Umbilical cord (tissue), 1 donor: ENCODE measurements at regions not wholly inside any gene's neighbourhood (a gene's known extent, or its start where the extent isn't known, plus 50 kb on each side); places are given as distances from the start of the nearest gene placed in this dataset.

Source experiments
- DNase-seq: peaks from one replicate; pipeline ENCODE4 v3.0.0-alpha.2; 2015; ENCODE audit warnings: low spot score

DNA sequence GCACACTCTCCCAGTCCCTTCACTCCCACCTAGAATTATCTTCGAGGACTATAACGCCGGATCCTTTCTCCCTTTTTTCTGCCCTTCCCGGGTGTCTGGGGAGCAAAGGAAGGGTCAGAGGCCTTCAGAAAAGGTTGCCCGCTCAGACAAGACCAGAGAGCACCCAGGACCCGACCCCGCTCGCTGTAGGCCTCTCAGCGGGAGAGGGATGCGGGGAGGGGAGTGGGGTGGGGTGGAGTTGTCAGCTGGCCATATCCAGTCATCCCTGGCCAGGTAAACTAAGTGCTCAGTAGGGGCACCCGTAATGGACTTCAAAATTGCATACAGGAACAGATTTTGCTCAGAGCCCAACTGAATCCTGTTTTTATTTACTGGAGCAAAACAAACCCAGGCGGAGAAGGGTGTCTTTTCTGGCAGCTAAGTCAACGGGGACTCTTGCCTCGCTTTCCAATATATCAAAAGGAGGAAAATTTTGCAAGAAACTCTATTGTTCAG, 65.0 kb downstream of the NOL4 start:
- DNase-seq, result no peak

DNA sequence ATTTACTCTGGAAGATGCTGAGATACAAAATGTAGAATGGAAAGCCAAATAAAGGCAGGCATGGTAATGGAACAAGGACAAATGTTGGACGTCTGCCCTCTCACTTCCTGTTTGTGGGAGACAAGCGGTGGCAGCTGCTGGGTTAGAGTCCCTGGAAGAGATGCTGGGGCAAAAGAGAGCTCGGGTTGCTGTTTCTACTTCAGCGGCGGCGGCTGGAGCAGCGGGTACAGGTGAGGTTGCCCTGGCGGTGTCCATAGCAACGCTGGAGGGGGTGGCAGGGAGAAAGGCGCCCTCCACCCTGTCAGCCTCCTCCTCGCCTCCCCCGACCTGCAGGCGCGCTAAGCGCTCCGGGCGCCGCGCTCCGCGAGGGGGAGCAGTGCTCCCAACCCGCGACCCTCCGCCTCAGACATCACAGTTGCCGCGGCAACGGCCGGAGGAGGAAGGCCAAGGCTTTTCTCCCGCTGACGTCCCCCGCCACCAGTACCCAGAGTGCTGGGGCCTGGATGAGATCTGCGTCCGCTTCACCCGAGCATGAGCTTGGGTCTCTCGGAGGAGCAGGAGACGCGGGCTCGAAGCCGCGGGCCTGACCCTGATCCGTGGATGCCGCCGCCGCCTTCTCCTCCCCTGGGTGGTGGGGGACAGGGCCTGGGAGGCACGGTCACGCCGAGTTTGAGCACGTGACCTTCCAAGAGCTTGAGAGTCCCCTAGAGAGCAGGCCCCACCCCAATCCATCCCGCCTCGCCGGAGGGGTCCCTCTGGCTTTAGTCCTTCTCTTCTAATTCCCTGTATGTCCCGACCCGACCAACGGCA, 65.6 kb downstream of the NOL4 start:
- DNase-seq, result peak; percentile 72

DNA sequence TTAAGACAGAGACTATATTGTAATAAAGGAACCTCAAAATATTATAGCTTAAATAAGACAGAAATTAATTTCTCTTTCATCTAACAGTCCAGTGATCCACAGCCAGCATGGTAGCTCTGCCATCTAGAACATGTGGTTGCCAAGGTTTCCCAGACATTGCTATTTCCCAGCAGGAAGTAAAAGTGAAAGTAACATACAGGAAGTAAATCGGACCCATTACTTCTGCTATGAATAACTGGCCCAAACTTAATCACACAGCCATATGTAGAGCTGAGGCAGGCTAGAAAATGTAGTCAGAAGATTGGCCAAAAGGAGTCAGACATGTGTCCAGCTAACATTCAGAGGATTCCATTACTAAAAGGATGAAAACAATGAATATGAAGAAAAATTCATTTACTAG, 71.0 kb downstream of the NOL4 start:
- no peak for DNase-seq

DNA sequence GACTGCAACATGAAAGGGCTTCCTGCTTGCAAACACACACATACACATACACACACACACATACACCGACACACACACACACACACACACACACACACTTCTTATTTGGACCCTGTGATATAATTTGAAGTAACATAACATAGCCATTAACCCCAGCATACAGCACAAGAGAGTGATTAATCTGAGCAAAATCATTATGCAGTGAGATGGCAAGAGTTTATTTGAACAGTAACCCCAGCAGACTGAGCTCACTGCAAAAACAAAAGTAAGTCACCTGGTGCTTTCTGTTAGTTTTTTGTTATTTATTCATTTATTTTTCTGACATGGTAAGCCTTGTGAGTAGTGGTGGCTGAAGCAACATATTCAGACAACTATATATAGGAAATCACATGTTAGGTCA, 93.7 kb downstream of the NOL4 start:
- no peak for DNase-seq

DNA sequence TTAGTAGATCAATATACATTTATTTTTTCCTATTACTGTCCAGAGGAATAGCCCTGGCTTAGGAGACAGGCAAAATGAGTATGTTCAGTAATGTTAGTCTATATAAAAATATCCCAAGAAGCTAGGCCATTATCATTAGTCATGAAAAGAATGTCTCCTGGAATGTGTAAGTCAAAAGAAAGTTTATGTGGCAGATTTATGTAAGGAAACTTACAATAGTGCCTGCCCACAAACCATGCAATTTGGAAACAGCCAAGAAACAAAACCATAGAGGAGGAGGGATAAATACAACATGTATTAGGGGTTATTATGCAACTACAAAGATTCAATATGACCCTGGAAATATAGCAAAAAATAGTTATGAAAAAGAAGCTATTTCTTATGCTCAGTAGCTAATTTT, 96.3 kb downstream of the NOL4 start:
- peak; percentile 38 for DNase-seq

DNA sequence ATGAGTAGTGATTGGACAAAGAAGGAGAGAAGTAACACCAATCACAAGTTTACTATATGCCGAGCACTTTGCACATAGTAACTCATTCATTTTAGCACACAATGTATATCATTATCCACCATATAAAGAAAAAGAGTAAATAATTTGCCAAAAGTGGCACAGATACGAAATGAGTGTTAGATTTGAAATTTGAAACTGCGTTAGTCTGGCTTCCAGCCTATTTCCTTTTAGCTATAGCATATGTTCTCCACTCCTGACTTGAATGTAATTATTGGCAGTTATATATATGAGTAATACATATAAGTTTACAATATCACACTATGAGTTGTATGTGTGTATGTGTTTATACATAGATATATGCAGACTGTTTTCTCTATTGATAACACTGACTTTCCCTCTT, 98.6 kb downstream of the NOL4 start:
- no peak for DNase-seq

DNA sequence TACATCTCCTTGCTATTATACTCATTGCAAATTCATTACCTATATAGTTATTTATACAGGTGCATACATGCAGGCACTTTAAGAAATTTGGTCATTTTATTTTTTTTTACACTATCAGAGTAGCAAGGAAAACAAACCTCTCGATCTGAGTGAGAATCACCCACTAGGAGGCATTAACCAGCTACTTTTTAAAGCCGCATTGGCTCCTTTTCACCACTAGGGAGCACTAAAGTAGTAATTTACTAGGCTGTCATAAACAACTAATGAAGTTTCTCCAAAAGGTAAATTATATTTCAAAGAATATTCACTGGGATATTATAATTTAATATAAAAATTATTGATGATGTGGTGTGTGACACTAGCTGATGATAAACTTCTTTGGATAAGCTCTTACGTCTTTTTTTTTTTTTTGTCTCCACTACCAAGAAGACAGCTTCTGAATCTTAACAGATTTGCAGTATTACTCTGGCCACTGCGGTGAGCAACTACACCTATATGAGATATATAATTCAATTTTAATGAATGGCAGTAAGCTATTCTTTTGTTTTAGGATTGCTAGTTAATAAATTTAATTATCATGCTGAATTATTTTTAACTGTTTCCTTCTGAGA, 101.9 kb downstream of the NOL4 start:
- DNase-seq, result peak; percentile 51

DNA sequence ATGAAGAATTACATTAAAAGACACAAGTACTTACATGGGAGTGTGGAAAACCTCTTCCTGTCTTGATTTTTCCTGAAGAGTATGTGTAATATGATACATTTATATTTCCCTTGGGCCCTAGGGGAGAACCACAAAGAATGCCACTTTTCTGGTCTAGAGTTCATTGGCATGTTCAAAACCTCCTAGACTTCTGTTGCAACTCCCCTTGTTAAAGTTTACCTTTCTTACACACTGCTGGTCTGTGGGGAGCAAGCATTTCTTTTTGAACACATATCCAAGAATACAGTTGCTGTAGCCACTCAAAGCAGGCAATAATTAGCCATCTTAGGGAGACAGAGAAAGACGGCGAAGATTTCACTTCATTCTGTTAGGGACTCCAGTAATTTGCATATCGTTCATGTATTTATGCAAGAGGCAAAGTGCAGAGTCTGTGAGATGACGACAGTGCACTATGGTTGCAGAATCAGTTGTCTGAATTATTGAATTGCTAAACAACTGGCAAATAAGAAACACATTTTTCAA, 103.5 kb downstream of the NOL4 start:
- peak; percentile 62 for DNase-seq

DNA sequence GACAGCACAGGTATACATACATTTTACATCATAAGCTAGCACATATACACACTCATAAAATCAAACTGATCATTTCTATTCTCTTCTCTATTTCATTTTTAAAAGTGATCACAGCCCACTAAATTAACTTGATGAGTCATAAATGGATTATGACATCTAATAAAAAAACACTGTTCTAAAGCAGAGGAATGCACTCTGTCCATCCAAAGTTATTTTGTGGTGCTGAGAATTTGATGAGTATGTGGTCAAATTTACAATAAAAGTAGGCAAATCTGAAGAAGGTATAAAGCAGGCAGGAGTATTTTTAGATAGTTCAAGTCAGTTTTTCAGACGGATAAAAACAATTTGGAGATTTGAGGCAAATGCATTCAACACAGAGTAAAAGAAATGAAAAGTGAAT, 104.4 kb downstream of the NOL4 start:
- no peak for DNase-seq

DNA sequence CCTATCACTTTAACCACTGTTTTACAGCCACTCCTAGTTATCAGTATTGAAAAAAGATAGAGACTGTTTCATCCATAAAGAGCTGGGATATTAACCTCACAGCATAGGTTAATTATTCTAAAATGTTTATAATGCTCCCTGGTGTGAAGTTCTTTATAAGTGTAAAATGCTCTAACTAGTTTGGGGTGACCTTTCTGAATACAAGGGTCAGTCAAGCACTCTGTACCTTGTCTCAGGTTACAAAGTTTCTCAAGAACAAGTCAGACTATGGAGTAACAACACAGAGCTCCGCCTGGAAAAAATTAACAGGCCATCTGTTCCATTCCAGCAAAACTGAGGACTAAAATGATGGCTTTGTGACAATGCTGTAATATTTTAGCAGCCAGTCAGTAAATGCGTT, 107.4 kb downstream of the NOL4 start:
- no peak for DNase-seq

DNA sequence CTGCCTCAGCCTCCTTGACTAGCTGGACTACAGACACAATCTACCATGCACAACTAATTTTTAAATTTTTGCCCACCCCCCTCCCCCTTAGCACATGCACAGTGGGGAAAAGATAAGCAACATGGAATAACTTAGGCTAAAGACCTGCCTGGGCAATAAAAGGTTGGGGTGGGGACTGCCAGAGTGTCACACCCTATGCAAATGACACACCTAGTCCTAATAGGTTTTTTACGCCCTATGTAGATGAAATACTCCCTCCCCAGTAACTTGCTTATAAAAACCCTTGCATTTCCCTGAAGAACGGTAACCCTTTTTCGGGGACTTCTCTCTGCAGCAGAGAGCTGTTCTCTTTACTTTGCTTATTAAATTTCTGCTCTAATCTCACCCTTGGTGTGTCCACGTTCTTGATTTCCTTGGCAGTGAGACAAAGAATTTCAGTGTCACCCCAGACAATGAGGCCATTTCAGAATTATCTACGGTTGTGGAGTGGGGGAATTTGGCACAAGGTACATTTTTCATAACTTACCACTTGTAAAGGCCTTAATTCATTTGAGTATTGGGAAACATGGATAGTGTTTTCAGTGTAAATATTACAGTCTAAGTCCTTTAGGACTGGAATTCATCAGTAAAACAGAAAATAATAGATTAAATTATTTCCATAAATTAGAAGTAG, 109.2 kb downstream of the NOL4 start:
- no peak for DNase-seq

DNA sequence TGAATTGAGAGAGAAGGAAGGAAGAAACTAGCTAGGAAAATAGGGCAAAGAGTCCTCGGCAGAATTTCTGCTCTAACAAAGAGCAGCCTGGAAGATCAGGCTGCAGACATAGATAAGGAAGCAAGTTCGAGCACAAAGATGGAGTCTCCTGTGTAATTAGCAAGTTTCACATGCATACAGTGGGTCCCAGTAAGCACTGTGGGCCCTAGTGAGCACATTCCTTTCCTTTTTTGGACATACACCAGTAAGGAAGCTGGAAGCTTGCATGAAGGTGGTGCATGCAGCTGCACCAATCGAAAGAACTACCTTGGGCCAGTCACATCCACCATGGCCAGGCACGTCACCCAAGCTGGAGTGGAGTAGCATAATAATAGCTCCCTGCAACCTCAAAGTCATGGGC, 109.7 kb downstream of the NOL4 start:
- no peak for DNase-seq

DNA sequence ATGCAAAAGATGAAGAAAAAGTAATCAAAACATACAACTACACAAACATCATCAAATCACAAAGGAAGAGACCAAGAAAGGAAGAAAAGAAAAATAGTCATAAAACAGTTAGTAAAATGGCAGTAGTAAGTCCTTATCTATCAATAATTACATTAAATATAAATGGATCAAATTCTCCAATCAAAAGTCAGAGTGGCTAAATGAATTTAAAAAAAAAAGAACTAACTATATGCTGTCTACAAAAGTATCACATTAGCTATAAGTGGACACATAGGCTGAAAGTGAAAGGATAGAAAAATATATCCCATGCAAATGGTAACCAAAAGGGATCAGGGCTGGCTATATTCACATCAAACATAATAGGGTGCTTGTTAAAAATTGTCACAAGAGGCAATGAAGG, 116.5 kb downstream of the NOL4 start:
- no peak for DNase-seq

DNA sequence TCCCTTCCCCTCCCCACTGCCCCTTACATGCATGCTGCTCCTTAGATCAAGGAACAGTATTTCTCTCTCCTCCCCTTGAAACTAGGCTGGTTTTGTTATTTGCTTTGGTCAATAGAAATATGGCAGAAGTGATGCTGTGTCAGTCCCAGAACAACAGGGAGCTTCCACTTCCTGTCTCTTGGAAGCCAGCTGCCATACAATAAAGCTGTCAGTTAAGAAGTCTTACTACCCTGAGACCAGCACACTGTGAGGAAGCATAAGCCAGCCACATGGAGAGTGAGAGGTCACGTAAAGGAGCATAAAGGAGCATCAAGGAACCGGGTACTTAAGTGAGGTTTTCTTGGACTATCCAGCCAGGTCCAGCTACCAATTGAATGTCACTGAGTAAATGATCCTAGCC, 126.6 kb downstream of the NOL4 start:
- no peak for DNase-seq

DNA sequence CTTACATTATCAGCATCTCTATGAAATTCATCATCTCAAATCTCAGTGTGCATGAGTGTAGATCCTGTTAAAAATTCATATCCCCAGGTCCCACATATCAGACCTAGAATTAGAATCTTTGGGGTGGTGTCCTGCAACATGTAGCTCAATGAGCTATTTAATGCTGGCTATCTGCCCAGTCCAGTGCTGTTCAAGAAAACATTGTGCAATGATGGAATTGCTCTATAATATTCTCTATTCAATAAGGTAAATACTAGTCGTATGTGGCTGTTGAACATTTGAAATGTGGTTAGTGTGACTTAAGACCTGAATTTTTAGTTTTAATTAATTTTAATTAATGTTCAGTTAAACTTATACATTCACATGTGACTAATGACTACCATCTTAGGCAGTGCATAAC, 127.4 kb downstream of the NOL4 start:
- no peak for DNase-seq

DNA sequence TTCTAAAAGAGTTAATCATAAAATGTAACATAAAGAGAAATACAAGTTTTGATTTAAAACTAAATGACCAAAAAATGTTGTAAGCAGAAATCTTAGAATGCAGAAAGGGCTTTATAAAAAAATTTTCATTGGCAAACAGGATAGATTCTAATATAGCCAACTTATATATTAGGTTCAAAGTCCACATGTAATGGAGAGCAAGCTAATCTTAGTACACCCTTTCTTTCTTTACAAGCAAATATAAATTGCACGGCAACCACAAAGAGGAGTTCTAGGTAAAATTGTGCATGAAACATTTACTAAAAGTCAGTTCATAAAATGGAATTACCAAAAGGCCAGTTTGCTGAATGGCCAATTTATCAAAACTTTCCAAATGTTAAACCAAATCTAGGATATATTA, 130.6 kb downstream of the NOL4 start:
- DNase-seq, result no peak

DNA sequence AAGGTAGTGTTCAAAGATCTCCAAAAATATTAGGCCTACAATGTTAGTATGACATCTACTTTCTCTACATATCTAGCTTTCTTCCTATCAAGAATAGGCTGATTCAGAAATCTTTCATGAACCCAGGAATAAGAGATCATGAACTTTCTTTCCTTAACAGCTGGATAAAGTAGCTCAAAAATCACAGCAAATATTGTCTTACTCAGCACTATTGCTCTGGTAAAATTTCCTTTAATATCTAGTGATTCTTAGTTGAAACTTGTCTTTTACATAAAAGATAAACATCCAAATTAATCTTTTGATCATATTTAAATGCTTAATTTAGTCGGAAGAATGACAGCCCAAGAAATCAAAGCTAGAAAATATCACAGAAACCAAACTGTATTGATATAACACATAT, 131.9 kb downstream of the NOL4 start:
- DNase-seq, result no peak

DNA sequence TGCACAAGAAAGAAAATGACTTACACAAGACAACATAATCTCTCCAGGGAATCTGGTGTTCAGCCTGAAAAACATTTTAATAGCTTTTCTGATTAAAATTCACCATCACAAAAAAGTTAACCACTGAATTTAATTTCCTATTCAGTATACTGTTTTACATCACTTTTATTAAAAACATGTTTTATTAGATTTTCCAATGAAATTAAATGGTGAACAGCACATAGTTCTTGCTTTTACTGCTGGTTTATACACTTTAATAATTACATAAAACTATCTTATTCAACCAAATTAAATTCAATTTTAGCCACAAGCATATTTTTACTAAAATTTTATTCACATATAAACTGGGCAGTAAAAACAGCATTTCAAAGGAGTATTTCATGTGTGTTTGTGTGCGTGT, 138.3 kb downstream of the NOL4 start:
- no peak for DNase-seq

DNA sequence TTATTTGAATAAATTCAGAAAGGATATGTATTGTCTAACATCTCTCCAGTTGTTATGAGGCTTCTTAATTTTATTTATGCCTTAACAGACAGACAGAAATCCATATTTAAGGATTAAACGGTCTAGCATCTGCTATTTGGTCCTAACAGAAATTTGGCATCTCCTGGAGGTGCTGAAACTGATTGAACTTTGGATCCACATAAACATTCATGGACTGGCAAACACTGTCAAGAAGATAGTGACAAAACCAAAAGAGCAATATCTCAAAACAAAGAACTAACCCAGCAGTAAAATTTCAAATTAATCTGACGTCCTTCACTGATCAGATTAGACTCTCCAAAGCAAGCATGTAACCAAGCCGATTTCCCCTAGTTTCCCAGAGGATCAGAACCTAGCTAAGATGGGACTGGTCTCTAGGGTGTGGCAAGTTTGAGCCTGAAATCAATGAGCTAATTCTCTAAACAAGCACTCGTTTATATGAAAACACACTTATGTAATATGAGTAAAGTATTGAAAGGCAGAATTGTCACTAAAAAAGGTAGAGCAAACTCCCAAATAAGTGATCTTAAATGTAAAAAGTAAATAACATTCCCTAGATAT, 139.5 kb downstream of the NOL4 start:
- no peak for DNase-seq

DNA sequence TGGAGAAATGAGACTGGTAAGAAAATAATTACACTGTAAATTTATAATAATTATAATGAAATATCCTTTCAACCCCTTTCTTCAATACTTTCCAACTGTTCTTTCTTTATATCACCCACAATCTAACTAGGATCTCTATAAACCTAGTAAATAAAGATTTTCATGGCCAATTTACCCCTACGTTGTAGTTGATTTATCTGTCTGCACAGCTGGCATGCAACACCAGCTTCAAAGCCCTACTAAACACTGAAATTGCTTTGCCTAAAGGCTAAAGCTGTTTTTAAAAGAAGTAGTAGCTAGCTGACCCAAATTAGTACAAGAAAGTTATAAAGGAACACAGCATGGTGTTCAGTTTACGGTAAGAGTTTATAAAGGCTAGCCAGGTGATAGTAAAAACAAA, 140.1 kb downstream of the NOL4 start:
- DNase-seq, result no peak

DNA sequence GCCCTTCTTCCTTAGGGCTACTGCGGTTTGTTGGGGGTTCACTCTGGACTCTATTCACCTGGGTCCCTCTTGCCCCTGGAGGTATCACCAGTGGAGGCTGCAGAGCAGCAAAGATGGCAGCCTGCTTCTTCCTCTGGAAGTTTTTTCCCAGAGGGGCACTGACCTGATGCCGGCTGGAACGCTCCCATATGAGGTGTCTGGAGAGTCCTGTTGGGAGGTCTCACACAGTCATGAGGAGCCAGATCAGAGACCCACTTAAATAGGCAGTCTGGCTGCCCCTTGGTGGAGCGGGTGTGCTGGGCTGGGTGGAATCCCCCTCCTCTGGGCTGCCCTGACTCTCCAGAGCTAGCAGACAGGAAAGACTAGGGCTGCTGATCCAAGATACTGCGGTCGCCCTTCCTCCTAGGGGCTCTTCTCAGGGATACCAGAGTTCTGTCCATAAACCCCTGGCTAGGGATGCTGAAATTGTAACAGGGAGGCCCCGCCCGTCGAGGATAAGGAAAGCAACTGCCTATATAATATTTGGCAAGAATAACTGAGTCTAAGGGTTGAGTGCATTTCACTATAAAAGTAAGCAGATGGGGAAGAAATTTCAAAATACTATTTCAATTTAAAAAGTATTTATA, 140.7 kb downstream of the NOL4 start:
- peak; percentile 18 for DNase-seq

DNA sequence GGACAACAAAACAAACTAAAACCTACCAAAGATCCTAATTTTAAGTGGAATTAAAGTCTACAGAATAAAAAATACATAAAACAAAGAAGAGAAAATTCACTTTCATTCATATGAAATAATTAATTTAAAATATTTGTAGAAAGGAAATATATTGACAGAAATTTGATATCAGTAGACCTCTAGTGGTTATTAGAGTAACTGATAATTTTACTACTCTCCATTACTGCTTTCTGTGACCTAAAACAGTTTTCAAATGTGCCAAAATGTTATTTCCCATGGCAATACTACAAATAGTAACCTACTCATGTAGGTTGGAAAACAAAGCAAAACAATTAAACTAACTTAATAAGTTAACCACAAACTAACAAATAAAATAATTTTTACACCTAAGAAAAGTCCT, 147.1 kb downstream of the NOL4 start:
- DNase-seq, result no peak
